ENCODE measurements at regions not wholly inside any gene's neighbourhood (a gene's known extent, or its start where the extent isn't known, plus 50 kb on each side); places are given as distances from the start of the nearest gene placed in this dataset.

DNA sequence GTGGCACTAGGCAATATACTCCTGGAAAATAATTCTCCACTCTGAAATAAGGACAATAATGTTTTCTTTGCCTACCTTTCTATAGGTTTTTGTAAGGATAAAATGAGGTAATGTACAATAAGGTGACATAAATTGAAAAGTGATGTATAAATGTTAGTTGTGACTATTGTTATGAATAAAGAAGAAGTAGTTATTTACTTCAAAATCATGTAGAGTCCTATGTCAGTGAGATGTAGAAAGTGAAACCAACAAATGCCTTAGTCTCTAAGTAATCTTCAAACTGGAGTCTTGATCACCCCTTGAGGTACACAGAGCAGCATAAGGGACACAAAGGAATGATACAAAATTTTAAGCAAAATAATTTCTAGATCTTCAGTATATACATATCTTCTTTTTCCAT lies 60.3 kb upstream of the TP63 start:
- TF ChIP-seq CTCF (conservative IDR thresholded peaks at IDR 0.05 in 1 of 2, IDR thresholded peaks at IDR 0.05 in 1 of 2; ENCODE audit: extremely low read depth in 1 of 2, insufficient read depth in 1 of 2, low read depth in 1 of 2, low read length in 2 of 2) (no peak), EZH2 (IDR thresholded peaks at IDR 0.05; ENCODE audit: borderline replicate concordance, low read length) (no peak)

Data from mammary epithelial cell (primary cell).